NOMO-1 (cell line): ENCODE measurements at regions not wholly inside any gene's neighbourhood (a gene's known extent, or its start where the extent isn't known, plus 50 kb on each side); places are given as distances from the start of the nearest gene placed in this dataset.
"Not testable (repeated sequence)": the region's sequence is repeated elsewhere in the genome, so short reads cannot be mapped to it uniquely, and the experiment has no call there.

ENCODE experiments used
- DNase-seq, 2 experiments: peaks; one replicate each; lab custom pipeline; 2025; ENCODE audit not compliant: unreplicated experiment in 2 of 2; lab: John Stamatoyannopoulos, UW

DNA sequence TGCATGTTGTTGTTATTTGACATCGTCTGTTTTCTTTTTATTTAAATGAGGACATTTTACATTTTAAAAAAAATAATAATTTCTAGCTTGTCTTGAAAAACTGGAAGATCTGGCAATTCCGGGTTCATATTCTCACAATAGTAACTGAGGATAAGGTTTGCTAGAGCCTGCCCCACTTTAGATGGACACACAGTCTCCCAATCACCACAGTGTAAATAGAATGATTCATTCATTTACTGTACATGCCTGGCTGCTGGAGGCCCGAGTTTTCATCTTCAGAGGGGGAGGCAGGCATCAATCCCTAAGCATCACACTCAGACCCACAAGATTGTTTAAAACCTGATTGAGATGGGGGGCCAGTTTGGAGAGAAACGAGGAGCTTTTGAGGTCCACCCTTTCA lies 2039.7 kb upstream of the WWC1 start:
- DNase-seq = no peak

- DNase-seq = no peak
Observed at GRCh38 chr5:166257661-166258060, 2033.8 kb upstream of the WWC1 start.

DNA sequence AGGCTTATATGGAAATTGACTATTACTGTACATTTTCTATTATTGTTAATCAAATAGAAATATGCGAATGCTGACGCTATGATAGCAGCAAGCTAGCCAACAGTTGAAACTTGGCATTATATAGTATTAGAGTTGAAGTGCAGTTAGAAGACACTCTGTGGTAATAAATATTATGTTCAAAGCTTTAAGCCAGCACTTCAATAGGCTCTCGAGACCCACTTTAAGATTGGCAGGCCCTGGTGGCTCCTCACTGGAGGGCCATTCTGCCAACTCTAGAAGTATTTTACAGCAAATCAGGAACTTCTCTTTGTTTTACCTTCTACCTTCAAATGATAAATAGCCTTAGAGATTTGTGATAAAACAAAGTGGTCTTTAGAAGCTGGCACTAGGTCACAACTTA lies 2029.0 kb upstream of the WWC1 start:
- DNase-seq = no peak

DNA sequence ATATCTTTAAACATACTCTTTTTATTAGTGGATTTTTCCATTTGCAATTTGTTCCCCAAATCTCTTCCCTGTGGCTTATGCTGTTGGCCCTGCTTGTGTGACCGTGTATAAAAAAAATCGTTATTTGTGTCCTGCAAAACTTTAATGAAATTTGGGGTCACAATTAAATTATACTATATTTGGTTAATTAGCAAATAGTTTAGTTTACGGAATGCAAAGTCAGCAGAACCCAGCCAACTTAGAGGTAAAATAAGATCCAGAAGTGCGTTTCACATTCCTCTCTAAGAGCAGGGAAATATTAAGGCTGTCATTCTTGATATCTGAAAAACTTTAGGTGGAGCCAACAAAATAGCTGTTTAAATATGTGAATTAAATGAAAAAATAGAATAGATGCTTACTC lies 2023.5 kb upstream of the WWC1 start:
- DNase-seq = no peak

- DNase-seq = no peak
Observed at GRCh38 chr5:166270712-166271111, 2020.7 kb upstream of the WWC1 start.

DNA sequence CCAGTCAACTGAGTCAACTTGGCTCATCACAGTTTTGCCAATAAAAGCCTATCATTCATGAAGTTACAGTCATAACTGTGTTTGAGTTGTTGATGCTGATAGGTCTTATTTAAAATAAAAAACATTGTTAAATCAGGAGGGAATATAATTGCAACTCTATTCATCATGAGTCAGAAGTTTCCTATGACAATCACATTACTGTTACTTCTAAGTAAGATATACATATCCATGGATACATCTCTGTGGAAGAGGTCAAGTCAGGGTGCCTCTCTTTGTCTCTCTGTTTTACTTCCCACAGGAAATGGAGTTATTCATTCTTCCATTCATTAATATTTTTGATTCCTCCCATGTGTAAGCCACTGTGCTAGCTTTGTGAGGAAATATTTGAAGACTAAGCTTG lies 2015.4 kb upstream of the WWC1 start:
- no peak for DNase-seq

- no peak for DNase-seq
Observed at GRCh38 chr5:166279828-166280227, 2011.6 kb upstream of the WWC1 start.

GRCh38 chr5:166281433-166281832 lies 2010.0 kb upstream of the WWC1 start:
- DNase-seq = no peak

DNA sequence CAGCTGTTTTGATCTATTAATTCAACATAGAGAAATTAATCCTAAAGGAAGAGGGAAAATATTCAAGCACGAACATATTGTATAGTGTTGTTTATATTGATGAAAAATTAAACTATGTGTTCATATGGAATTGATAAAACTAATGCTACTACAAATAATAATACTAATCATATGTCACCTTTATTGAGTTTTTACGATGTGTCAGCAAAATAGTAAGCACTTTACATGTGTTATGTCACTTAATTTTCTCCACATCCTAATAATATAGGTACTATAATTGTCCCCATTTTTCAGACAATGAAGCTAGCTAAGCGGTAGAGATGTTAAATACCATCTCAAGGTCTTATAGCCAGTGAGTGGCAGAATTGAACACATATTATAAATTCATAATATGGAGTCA lies 2008.5 kb upstream of the WWC1 start:
- no peak for DNase-seq

GRCh38 chr5:166285361-166285760 lies 2006.1 kb upstream of the WWC1 start:
- DNase-seq = no peak

- no peak for DNase-seq
Observed at GRCh38 chr5:166286832-166287231, 2004.6 kb upstream of the WWC1 start.

GRCh38 chr5:166287866-166288265 lies 2003.6 kb upstream of the WWC1 start:
- no peak for DNase-seq

GRCh38 chr5:166291800-166292199 lies 1999.6 kb upstream of the WWC1 start:
- not testable (repeated sequence) for DNase-seq

GRCh38 chr5:166293892-166294291 lies 1997.6 kb upstream of the WWC1 start:
- DNase-seq = no peak

- no peak for DNase-seq
Observed at GRCh38 chr5:166302166-166302565, 1989.3 kb upstream of the WWC1 start.

GRCh38 chr5:166317425-166317824 lies 1974.0 kb upstream of the WWC1 start:
- no peak for DNase-seq

DNA sequence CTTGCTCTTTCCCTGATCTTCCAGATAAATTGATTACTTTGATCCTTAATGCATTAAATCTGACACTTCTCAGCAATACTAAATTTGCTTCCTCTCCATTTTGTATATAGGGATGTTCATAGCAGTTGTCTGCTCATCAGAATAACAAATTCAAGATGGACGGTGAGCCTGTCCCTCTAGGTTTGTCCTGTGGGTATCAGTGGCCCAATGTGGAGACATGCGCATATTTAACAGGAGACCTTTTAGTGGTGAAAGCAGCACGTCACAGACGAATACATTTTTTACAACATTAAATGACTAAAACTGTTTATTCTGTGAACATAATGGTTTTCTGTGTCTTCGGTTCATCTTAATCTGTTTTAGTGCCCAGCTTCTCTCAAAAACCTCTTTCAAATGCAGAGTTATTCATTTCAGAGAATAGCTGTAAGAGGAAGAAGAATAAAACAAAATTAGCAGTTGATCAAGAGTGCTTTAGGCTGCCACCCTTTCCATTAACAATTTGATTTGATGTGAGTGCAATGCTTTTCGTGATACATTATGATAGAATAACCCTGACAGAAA lies 1970.4 kb upstream of the WWC1 start:
- DNase-seq = no peak

DNA sequence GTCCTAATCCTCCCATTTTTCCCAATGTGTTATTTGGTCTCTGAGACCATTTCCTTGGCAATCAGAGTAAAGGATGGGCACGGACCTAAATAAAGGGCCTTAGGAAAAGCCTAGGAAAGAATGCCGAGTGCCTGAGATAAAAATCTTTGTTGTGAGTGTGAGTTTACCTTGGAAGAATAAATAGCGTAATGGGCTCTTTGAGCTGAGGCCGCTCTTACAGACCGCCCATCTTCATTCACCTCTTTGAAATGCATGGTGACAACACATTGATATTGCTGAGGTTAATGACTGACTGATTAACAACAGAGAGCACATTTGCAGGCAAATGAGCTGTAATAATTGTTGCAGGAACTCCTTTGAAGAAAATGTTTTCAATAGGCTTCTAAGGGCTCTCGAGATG lies 1967.1 kb upstream of the WWC1 start:
- DNase-seq = no peak

GRCh38 chr5:166329149-166329800 lies 1962.2 kb upstream of the WWC1 start:
- no peak for DNase-seq

DNA sequence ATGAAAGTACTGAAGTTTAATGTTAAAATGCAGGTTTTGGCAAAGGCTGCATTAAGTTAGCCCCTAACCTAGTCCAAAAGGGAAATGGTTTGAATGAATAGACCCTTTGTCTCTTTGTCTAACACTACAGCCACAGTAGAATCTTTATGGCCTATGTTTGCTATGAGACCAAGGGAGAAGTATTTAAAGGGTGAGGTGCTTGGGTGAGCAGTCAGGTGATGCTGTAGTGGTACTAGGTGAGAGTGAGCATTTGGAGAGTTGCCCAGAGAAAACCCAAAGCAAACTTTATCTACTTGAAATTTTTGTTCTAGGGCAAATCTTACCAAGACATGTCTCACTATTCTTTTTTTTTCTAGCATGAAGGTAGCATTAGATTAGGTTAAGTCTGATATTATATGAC lies 1961.4 kb upstream of the WWC1 start:
- no peak for DNase-seq

DNA sequence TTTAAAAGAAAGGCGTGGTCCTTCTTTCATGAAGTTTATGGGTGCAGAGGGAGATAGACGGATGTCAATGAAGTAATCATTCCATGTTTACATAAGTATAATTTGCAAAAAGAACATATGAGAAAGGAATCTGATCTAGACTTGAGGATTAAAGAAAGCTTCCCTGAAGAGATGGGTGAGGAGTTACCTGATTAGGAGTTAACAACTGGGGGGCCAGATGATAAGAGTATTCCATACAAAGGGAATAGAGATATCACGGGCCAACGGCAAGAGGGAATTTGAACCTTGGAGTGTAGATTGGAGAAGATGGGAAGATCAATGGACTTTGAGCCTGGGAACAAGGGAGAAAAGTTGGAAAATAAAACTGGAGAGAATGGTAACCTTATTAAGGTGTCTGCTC lies 1959.9 kb upstream of the WWC1 start:
- no peak for DNase-seq

GRCh38 chr5:166338801-166339200 lies 1952.6 kb upstream of the WWC1 start:
- no peak for DNase-seq

- no peak for DNase-seq
Observed at GRCh38 chr5:166340039-166340438, 1951.4 kb upstream of the WWC1 start.
